ENCODE measurements at regions not wholly inside any gene's neighbourhood (a gene's known extent, or its start where the extent isn't known, plus 50 kb on each side); places are given as distances from the start of the nearest gene placed in this dataset.
A peak's percentile ranks its signal among the peaks of the same experiment; 100 is the strongest.
"Not testable (repeated sequence)": the region's sequence is repeated elsewhere in the genome, so short reads cannot be mapped to it uniquely, and the experiment has no call there.

DNA sequence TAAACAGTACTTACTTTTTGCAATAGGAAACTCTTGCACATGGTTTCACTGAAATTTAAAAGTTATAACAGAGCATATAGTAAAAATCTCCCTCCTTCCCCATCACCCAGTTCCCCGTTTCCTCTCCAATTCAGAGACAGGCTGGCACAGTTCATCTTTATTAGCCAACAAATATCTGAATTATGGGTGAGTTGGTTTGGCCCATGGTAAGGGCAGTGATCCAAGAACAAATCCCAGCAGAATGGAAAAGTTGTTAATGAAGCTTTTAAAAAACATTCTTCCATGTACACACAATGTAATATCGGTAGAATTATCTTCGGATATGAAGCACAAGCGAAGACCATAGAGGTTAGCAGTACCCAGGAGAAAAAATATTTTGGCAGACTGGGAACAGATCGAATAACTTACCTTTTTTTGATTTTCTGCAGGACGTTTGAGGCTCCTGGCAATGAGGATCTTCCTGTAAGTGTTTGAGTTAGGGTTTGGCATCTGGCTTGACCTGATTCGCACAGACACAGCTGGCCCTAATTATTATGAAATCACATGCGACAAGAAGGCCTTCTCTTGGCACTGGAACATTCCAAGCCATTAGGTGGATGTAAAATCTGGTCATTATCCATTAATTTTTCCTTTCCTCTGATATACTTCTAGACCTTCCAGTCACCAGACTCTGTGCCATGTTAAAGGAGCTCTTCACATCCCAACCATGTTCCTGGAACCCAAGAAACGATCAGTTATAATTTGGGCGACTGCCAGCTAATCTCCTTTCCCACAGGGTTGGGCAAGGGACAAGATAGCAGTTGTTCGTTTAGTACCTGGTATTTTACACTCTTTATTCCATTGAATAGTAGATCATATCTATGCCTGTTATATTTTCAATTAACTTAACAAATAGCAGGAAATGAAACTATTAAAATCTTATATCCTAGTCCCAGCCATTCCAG lies 139.4 kb upstream of the TSC22D1 start:
- peak; percentile 89 for DNase-seq (ENCODE audit: low read depth)
- peak overlapping the region; percentile 20; the same call in 1 of the 2 replicates for H3K4me3 ChIP-seq (ENCODE audit: low read length)
- TF ChIP-seq, protein P1, sequence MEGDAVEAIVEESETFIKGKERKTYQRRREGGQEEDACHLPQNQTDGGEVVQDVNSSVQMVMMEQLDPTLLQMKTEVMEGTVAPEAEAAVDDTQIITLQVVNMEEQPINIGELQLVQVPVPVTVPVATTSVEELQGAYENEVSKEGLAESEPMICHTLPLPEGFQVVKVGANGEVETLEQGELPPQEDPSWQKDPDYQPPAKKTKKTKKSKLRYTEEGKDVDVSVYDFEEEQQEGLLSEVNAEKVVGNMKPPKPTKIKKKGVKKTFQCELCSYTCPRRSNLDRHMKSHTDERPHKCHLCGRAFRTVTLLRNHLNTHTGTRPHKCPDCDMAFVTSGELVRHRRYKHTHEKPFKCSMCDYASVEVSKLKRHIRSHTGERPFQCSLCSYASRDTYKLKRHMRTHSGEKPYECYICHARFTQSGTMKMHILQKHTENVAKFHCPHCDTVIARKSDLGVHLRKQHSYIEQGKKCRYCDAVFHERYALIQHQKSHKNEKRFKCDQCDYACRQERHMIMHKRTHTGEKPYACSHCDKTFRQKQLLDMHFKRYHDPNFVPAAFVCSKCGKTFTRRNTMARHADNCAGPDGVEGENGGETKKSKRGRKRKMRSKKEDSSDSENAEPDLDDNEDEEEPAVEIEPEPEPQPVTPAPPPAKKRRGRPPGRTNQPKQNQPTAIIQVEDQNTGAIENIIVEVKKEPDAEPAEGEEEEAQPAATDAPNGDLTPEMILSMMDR (conservative IDR thresholded peaks at IDR 0.05; ENCODE audit: low read length), result no peak

- DNase-seq (ENCODE audit: low read depth), result peak; percentile 95
- TF ChIP-seq, protein P1 (conservative IDR thresholded peaks at IDR 0.05; ENCODE audit: low read length), result no peak
- no peak overlapping the region for H3K4me3 ChIP-seq (ENCODE audit: low read length)
Measured at GRCh38 chr13:44713788-44714469, 137.8 kb upstream of the TSC22D1 start.

DNA sequence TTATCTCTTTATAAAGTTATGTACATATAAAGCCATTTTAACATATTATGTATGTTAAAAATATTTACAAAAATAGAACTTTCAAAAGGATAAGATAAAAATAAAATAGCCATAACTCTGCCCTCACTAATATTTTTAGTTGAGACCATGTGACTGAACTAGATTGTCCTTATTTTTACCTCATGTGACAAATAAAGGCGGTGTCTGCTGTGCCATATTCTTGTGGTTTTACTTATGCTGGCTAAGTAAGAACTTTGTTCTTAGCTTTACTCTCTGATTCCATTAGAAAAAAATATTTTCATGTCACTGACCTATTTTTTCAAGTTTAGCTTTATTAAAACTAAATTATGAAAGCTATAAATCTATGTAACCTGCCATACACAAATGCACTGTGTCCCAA lies 135.6 kb upstream of the TSC22D1 start:
- no peak for DNase-seq (ENCODE audit: low read depth)
- H3K4me3 ChIP-seq (ENCODE audit: low read length), result no peak overlapping the region
- TF ChIP-seq, protein P1 (conservative IDR thresholded peaks at IDR 0.05; ENCODE audit: low read length), result no peak

GRCh38 chr13:44710576-44710975 lies 134.4 kb upstream of the TSC22D1 start:
- TF ChIP-seq, protein P1 (conservative IDR thresholded peaks at IDR 0.05; ENCODE audit: low read length), result no peak
- no peak overlapping the region for H3K4me3 ChIP-seq (ENCODE audit: low read length)
- DNase-seq (ENCODE audit: low read depth), result peak; percentile 81

DNA sequence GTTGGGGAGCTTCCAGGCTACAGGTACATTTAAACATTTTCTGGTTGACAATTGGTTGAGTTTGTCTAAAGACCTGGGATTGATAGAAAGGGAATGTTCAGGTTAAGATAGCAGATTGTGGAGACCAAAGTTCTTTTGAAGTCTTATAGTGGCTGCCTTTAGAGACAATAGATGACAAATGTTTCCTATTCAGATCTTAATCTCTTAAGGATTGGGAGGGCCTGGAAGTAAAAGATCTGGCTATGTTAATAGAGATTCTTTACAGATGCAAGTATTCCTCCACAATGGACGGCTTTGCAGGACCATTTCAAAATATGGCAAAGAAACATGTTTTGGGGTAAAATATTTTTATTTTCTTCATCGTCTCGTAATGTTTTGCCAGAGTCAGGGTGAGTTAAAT lies 128.7 kb upstream of the TSC22D1 start:
- not testable (repeated sequence) for H3K4me3 ChIP-seq (ENCODE audit: low read length); DNase-seq (ENCODE audit: low read depth)

DNA sequence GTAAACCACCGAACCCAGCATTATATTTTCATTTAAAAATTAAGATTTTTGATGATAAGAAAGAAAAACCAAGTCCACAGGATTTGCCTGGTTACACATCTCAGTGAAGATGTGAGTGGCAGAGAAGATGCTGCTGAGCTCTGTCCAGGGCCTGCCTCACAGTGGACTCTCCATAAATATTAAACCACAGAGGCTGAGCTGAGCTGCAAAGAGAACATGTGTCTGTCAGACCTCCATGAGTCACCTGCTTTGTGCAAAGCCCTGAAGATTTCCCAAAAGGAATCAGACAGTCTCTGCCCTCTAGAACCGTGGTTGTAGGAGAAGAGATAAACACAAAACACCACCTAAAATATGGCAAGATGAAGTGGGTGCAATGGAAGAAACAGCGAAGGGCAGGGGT lies 127.2 kb upstream of the TSC22D1 start:
- TF ChIP-seq, protein P1 (conservative IDR thresholded peaks at IDR 0.05; ENCODE audit: low read length), result no peak
- DNase-seq (ENCODE audit: low read depth), result peak; percentile 86
- no peak overlapping the region for H3K4me3 ChIP-seq (ENCODE audit: low read length)

- peak overlapping the region; percentile 7; the same call in 1 of the 2 replicates for H3K4me3 ChIP-seq (ENCODE audit: low read length)
- DNase-seq (ENCODE audit: low read depth), result no peak
- TF ChIP-seq, protein P1 (conservative IDR thresholded peaks at IDR 0.05; ENCODE audit: low read length), result no peak
Measured at GRCh38 chr13:44698066-44698465, 121.9 kb upstream of the TSC22D1 start.

Measured in AG10803 (cell line).